ENCODE measurements at regions not wholly inside any gene's neighbourhood (a gene's known extent, or its start where the extent isn't known, plus 50 kb on each side); places are given as distances from the start of the nearest gene placed in this dataset.

DNA sequence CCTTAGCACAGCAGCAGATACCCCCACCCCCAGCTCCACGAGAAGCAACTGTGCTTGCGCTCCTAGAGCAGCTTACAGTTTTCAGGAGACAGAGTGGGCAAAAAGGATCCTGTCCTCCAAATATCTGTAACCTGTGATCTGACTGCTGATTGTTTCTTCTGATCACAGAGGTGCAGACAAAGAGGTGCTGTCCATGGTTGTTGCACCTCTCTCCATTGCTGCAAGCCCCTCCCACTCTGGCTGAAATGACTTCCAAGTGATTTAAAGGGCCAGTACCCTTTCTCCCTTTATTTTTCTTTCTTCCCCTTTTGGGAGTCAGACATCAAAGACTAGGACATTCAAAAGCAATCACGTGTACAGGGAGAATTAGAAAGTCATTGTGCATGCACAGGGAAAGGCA is 205.3 kb upstream of the GEMIN8 start:
- Histone ChIP-seq H3K27me3 (no peaks in the 10 kb centered on the region), H3K4me1 (no peaks in the 10 kb centered on the region), H3K36me3 (no peaks in the 10 kb centered on the region), H3K27ac (no peak overlapping the region), H3K4me3 (no peak overlapping the region), H3K9me3 (no peaks in the 10 kb centered on the region)
- no peak for TF ChIP-seq POLR2AphosphoS5 (IDR thresholded peaks at IDR 0.05; ENCODE audit: insufficient read depth in 1 of 2, low read depth in 1 of 2)
- no peak for TF ChIP-seq POLR2A (IDR thresholded peaks at IDR 0.05)
- TF ChIP-seq, protein P1, sequence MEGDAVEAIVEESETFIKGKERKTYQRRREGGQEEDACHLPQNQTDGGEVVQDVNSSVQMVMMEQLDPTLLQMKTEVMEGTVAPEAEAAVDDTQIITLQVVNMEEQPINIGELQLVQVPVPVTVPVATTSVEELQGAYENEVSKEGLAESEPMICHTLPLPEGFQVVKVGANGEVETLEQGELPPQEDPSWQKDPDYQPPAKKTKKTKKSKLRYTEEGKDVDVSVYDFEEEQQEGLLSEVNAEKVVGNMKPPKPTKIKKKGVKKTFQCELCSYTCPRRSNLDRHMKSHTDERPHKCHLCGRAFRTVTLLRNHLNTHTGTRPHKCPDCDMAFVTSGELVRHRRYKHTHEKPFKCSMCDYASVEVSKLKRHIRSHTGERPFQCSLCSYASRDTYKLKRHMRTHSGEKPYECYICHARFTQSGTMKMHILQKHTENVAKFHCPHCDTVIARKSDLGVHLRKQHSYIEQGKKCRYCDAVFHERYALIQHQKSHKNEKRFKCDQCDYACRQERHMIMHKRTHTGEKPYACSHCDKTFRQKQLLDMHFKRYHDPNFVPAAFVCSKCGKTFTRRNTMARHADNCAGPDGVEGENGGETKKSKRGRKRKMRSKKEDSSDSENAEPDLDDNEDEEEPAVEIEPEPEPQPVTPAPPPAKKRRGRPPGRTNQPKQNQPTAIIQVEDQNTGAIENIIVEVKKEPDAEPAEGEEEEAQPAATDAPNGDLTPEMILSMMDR (IDR thresholded peaks at IDR 0.05): no peak
- intact Hi-C loops (cut with DNase I): no loop called here
- DNase-seq (ENCODE audit: extremely low spot score in 2 of 2): no peak

DNA sequence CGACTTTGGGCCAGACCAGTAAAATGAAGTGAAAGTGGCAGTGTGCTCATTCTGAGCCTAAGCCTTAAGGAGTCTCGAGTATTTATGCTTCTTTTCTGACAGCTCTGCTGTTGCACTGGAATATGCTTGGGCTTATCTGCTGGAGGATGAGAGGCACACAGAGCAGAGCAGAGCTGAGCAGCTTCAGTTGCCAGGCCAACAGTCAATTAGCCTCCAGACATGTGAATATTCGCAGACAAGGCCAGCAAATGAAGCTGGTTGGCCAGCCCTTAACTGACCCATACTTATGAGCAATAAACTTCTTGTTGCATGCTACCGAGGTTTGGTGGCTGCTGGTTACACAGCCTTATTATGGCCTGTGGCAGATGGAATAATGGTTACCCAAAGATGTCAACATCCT is 203.0 kb upstream of the GEMIN8 start:
- no peaks in the 10 kb centered on the region for H3K27me3 ChIP-seq
- intact Hi-C loops (cut with DNase I): no loop called here
- DNase-seq (ENCODE audit: extremely low spot score in 2 of 2): no peak
- H3K9me3 ChIP-seq: no peaks in the 10 kb centered on the region
- H3K4me1 ChIP-seq: no peaks in the 10 kb centered on the region
- H3K36me3 ChIP-seq: no peaks in the 10 kb centered on the region
- TF ChIP-seq, protein P1 (IDR thresholded peaks at IDR 0.05): no peak
- no peak for TF ChIP-seq POLR2AphosphoS5 (IDR thresholded peaks at IDR 0.05; ENCODE audit: insufficient read depth in 1 of 2, low read depth in 1 of 2)
- no peak overlapping the region for H3K4me3 ChIP-seq
- H3K27ac ChIP-seq: no peak overlapping the region

DNA sequence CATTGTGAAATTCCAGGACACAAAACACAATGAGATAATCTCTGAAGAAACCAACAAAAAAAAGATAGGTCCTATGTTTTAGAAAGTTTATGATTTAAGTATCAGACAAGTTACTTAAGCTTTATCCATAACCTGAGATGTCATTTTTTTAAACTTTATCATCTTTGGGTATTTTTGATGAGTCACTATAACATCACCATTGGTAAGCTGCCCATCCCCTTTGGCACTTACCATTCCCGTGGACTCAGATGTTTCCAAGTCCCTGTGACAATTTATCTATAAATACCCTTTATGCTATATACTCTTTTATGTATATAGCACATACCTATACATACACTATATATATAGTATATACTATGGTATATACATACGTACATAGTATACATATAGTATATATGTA is 198.9 kb upstream of the GEMIN8 start:
- no peak for DNase-seq (ENCODE audit: extremely low spot score in 2 of 2)
- Histone ChIP-seq H3K4me1 (no peaks in the 10 kb centered on the region), H3K27ac (no peak overlapping the region), H3K9me3 (no peaks in the 10 kb centered on the region), H3K4me3 (no peak overlapping the region), H3K27me3 (no peaks in the 10 kb centered on the region), H3K36me3 (no peaks in the 10 kb centered on the region)
- TF ChIP-seq POLR2AphosphoS5 (IDR thresholded peaks at IDR 0.05; ENCODE audit: insufficient read depth in 1 of 2, low read depth in 1 of 2) (no peak), POLR2A (IDR thresholded peaks at IDR 0.05) (no peak)
- TF ChIP-seq, protein P1 (IDR thresholded peaks at IDR 0.05): no peak
- intact Hi-C loops (cut with DNase I): no loop called here

DNA sequence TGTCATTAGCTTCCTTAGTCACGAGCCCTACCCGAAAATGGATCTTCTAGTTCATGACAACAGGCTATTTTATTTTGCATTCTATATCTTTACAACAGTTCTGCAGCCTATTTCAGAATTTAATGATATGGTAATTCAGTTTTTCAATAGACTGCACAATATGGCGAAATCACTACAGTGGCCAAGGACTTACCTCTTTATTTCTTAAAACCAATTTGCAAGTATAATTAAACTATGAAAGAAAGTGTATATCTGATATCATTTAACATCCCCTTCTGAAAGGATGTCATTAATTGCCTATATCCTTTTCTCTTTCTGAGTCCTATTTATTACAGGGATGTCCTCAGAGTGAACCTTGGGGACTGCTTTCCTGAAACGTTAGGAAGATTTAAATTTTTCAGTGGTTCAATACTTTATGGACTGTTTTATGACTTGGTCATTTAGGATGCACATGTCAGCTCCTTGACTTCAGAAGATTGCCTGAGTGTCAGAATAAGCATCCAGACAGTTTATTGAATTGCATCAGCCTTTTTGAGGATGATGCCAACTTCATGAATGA is 190.8 kb upstream of the GEMIN8 start:
- TF ChIP-seq POLR2AphosphoS5 (IDR thresholded peaks at IDR 0.05; ENCODE audit: insufficient read depth in 1 of 2, low read depth in 1 of 2) (no peak), POLR2A (IDR thresholded peaks at IDR 0.05) (no peak)
- TF ChIP-seq, protein P1 (IDR thresholded peaks at IDR 0.05): no peak

DNA sequence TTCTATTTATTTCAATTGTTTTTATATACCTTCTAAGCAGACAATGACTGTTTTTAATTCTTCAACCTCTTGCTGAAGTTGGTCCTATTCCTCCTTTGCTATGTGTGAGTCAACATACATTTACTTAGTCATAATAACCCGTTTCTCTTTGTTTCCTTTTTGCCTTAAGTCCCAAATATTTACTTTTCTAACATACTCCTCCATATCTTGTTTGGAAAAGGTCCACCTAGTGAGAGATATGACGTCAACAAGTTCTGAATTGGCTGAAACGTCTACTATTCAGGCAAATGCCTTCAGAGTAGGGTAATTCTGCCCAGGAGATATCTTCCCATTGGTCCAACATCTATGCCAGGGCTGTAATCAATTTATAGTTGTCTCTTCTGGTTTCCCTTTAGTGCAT is 179.3 kb upstream of the GEMIN8 start:
- H3K4me3 ChIP-seq: no peak overlapping the region
- no peaks in the 10 kb centered on the region for H3K36me3 ChIP-seq
- no peak for DNase-seq (ENCODE audit: extremely low spot score in 2 of 2)
- H3K27me3 ChIP-seq: no peaks in the 10 kb centered on the region
- no peaks in the 10 kb centered on the region for H3K9me3 ChIP-seq
- H3K4me1 ChIP-seq: no peaks in the 10 kb centered on the region
- TF ChIP-seq, protein P1 (IDR thresholded peaks at IDR 0.05): no peak
- TF ChIP-seq POLR2A (IDR thresholded peaks at IDR 0.05) (no peak), POLR2AphosphoS5 (IDR thresholded peaks at IDR 0.05; ENCODE audit: insufficient read depth in 1 of 2, low read depth in 1 of 2) (no peak)
- H3K27ac ChIP-seq: no peak overlapping the region
- intact Hi-C loops (cut with DNase I): no loop called here

More for the DNA sequence above, 190.8 kb upstream of the GEMIN8 start:
- H3K27me3 ChIP-seq: no peaks in the 10 kb centered on the region
- intact Hi-C loops (cut with DNase I): no loop called here
- DNase-seq (ENCODE audit: extremely low spot score in 2 of 2): no peak
- no peaks in the 10 kb centered on the region for H3K9me3 ChIP-seq
- H3K36me3 ChIP-seq: no peaks in the 10 kb centered on the region
- H3K27ac ChIP-seq: no peak overlapping the region
- no peaks in the 10 kb centered on the region for H3K4me1 ChIP-seq
- no peak overlapping the region for H3K4me3 ChIP-seq

All from vagina (tissue), 2 donors.